Activated T-cell treated with anti-CD3 and anti-CD28 coated beads, Interleukin-2, amount 50 U/mL, for 4 hours (primary cell): ENCODE measurements at regions not wholly inside any gene's neighbourhood (a gene's known extent, or its start where the extent isn't known, plus 50 kb on each side); places are given as distances from the start of the nearest gene placed in this dataset.
"Not testable (repeated sequence)": the region's sequence is repeated elsewhere in the genome, so short reads cannot be mapped to it uniquely, and the experiment has no call there.

Source experiments
- ATAC-seq, 2 donors: fragments of 200-7000 bp; cut with Tn5 transposase; one replicate each; pipeline ENCODE4 v1.10.0; 2021
- DNase-seq: peaks from one replicate; pipeline ENCODE4 v3.0.0-alpha.2; 2020
- H3K27me3 Mint-ChIP-seq: one replicate; pipeline ENCODE4 v1.8.0; 2021; ENCODE audit warnings: low read depth, mixed read lengths
- H3K36me3 Mint-ChIP-seq: one replicate; pipeline ENCODE4 v1.8.0; 2022; ENCODE audit warnings: mixed read lengths; ENCODE audit not compliant: insufficient read depth
- H3K4me1 Mint-ChIP-seq: one replicate; pipeline ENCODE4 v1.8.0; 2021; ENCODE audit warnings: low read depth, mixed read lengths
- H3K4me3 Mint-ChIP-seq: one replicate; pipeline ENCODE4 v1.8.0; 2021; ENCODE audit warnings: mild to moderate bottlenecking, moderate library complexity, mixed read lengths
- H3K9me3 Mint-ChIP-seq: one replicate; pipeline ENCODE4 v1.8.0; 2021; ENCODE audit warnings: mixed read lengths

GRCh38 chr10:94102436-94102835 lies 108.7 kb downstream of the PLCE1 start:
- Mint-ChIP-seq H3K4me1 (no peaks in the 10 kb centered on the region), H3K27me3 (peaks cover 3% of the 10 kb centered on the region), H3K9me3 (no peaks in the 10 kb centered on the region), H3K36me3 (no peaks in the 10 kb centered on the region), H3K4me3 (no peak overlapping the region)
- DNase-seq (no peak), ATAC-seq (no peak)

DNA sequence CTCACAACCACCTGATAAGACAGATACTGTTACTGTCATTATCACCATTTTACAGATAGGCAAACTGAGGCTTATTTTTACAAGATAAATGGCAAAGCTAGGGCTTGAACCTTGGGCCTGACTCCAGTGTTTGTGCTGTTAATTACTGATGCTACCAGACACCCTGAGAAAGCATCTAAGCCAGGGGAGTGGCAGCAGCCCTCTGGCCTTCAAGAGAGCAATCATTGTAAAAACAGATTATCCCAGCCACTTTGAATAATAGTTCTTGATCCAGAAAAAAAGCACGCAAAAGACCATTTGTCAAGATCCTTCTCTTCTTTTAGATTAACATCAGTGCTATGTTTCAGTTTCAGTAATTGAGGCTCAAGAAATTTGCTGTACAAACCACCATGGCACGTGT lies 109.5 kb downstream of the PLCE1 start:
- Mint-ChIP-seq H3K4me1 (no peaks in the 10 kb centered on the region), H3K36me3 (no peaks in the 10 kb centered on the region), H3K9me3 (no peaks in the 10 kb centered on the region), H3K4me3 (no peak overlapping the region), H3K27me3 (peaks cover 3% of the 10 kb centered on the region)
- ATAC-seq = no peak
- DNase-seq = no peak

DNA sequence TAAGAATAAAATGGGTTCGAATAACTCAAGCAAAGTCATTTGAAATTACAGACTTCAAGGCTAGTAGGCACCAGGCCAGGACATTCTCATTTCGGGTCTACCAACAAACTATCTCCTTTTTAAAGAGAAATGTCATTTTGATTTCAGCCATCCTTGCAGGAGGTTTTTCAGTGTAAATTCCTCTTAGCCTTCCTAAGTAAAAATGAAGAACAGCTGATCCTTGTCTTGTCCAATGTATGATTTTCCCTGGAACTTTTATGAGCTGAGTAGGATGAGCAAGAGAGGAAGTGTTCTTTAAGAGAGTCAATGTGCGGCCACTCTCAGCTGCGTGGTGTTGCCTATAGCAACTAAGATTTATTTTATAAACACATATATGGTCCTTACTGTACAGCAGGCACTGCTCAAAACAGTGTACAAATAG lies 110.1 kb downstream of the PLCE1 start:
- no peak for ATAC-seq
- DNase-seq = no peak
- H3K36me3 Mint-ChIP-seq = no peaks in the 10 kb centered on the region
- H3K4me3 Mint-ChIP-seq = no peak overlapping the region
- peaks cover 2% of the 10 kb centered on the region for H3K27me3 Mint-ChIP-seq
- H3K4me1 Mint-ChIP-seq = no peaks in the 10 kb centered on the region
- no peaks in the 10 kb centered on the region for H3K9me3 Mint-ChIP-seq

GRCh38 chr10:94104316-94105000 lies 110.7 kb downstream of the PLCE1 start:
- DNase-seq (no peak), ATAC-seq (no peak)
- H3K27me3 Mint-ChIP-seq = peaks cover 2% of the 10 kb centered on the region
- H3K36me3 Mint-ChIP-seq = no peaks in the 10 kb centered on the region
- H3K4me1 Mint-ChIP-seq = no peaks in the 10 kb centered on the region
- no peaks in the 10 kb centered on the region for H3K9me3 Mint-ChIP-seq
- no peak overlapping the region for H3K4me3 Mint-ChIP-seq

DNA sequence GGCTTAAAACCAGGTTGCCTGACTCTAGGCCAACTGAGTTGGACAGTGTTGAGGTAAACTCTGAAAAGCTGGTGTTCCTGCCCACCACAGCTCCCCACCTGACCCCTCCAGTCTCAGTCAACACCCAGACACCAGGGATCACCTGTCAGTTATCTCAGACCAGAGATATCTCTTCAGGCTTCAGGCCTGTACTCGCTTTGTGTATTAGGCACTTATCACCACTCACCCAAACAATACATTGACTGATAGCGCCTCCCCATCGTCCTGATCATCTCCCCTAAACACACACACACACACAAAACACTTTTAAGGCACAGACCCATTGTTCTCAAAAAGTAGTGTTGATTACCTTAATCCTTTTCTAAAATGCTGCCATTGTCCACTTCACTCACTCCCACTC lies 111.5 kb downstream of the PLCE1 start:
- Mint-ChIP-seq H3K9me3 (no peaks in the 10 kb centered on the region), H3K36me3 (no peaks in the 10 kb centered on the region), H3K27me3 (peaks cover 2% of the 10 kb centered on the region), H3K4me3 (no peak overlapping the region), H3K4me1 (no peaks in the 10 kb centered on the region)
- no peak for ATAC-seq
- no peak for DNase-seq

- Mint-ChIP-seq H3K4me3 (no peak overlapping the region), H3K4me1 (no peaks in the 10 kb centered on the region), H3K36me3 (no peaks in the 10 kb centered on the region), H3K27me3 (peaks cover 2% of the 10 kb centered on the region), H3K9me3 (no peaks in the 10 kb centered on the region)
- DNase-seq (no peak), ATAC-seq (no peak)
Observed at GRCh38 chr10:94107191-94107590, 113.5 kb downstream of the PLCE1 start.

GRCh38 chr10:94108200-94108599 lies 114.5 kb downstream of the PLCE1 start:
- no peaks in the 10 kb centered on the region for H3K4me1 Mint-ChIP-seq
- H3K27me3 Mint-ChIP-seq = peaks cover 2% of the 10 kb centered on the region
- H3K36me3 Mint-ChIP-seq = no peaks in the 10 kb centered on the region
- no peak overlapping the region for H3K4me3 Mint-ChIP-seq
- DNase-seq (no peak), ATAC-seq (peak; percentile 70 to 79)
- H3K9me3 Mint-ChIP-seq = no peaks in the 10 kb centered on the region

- ATAC-seq = no peak
- no peak overlapping the region for H3K4me3 Mint-ChIP-seq
- no peaks in the 10 kb centered on the region for H3K9me3 Mint-ChIP-seq
- no peak for DNase-seq
- H3K4me1 Mint-ChIP-seq = no peaks in the 10 kb centered on the region
- H3K27me3 Mint-ChIP-seq = peaks cover 2% of the 10 kb centered on the region
- H3K36me3 Mint-ChIP-seq = no peaks in the 10 kb centered on the region
Observed at GRCh38 chr10:94111367-94111766, 117.6 kb downstream of the PLCE1 start.

GRCh38 chr10:94112321-94112720 lies 118.6 kb downstream of the PLCE1 start:
- Mint-ChIP-seq H3K4me1 (no peaks in the 10 kb centered on the region), H3K4me3 (no peak overlapping the region), H3K36me3 (no peaks in the 10 kb centered on the region), H3K9me3 (no peaks in the 10 kb centered on the region), H3K27me3 (no peaks in the 10 kb centered on the region)
- ATAC-seq (no peak), DNase-seq (no peak)

DNA sequence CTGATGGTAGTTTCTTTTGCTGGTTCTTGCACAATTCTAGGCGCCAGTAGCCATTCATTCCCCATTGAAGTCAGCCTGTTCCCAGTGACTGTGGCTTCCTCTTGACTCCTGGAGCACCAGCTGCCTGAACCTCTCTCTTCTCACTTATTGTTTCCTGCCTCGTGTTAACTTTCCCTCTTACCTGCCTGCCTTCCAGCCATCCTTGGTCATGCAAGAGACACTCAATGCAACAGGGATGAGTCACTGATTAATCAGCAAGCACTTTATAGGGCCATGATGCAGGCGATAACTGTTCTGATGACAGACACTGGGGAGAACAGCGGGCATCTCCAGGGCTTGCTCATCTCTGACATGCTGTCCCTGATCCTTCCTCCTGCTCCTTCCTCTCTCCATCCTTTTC lies 122.0 kb downstream of the PLCE1 start:
- Mint-ChIP-seq H3K9me3 (no peaks in the 10 kb centered on the region), H3K4me1 (no peaks in the 10 kb centered on the region), H3K4me3 (no peak overlapping the region), H3K36me3 (no peaks in the 10 kb centered on the region), H3K27me3 (no peaks in the 10 kb centered on the region)
- DNase-seq = no peak
- ATAC-seq = no peak

DNA sequence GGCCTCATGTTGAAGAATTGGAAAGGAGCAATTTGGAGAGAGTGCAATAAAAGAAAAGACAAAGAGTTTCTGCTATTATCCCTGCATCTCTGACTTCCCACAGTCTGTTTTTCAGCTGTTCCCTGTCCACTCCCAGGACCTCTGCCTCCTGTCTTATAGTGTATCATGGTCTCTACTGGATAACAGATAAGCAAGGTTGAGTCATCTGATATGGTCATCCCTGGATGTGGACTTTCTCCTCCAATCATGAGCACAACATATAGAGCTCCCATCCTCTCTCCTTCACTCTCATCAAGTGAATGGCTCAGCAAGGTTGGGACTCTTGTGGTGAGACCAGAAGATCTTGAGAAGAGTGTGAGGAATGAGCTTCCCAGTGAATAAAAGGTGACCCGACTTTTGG lies 123.1 kb downstream of the PLCE1 start:
- no peaks in the 10 kb centered on the region for H3K9me3 Mint-ChIP-seq
- H3K36me3 Mint-ChIP-seq = no peaks in the 10 kb centered on the region
- ATAC-seq = no peak
- no peaks in the 10 kb centered on the region for H3K4me1 Mint-ChIP-seq
- DNase-seq = no peak
- H3K27me3 Mint-ChIP-seq = no peaks in the 10 kb centered on the region
- H3K4me3 Mint-ChIP-seq = no peak overlapping the region

DNA sequence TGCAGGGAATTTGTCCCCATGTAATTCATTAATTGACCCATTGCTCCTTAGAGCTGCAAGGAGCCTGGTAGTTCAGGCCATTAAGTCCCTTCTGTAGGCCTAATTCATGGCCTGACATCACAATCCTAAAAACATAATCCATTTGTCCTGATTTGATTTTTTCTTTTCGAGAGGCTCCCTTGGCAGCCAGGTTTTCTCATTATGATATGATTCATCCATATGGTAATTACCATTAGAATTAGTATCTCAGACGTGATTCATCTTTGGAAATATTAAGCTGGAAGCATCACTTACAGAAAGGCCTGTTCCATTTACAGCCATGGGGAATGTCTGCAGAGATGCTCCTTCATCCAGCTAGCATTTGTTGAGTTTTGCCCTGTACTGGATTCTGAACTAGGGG lies 128.5 kb downstream of the PLCE1 start:
- no peaks in the 10 kb centered on the region for H3K9me3 Mint-ChIP-seq
- no peak for ATAC-seq
- H3K36me3 Mint-ChIP-seq = no peaks in the 10 kb centered on the region

DNA sequence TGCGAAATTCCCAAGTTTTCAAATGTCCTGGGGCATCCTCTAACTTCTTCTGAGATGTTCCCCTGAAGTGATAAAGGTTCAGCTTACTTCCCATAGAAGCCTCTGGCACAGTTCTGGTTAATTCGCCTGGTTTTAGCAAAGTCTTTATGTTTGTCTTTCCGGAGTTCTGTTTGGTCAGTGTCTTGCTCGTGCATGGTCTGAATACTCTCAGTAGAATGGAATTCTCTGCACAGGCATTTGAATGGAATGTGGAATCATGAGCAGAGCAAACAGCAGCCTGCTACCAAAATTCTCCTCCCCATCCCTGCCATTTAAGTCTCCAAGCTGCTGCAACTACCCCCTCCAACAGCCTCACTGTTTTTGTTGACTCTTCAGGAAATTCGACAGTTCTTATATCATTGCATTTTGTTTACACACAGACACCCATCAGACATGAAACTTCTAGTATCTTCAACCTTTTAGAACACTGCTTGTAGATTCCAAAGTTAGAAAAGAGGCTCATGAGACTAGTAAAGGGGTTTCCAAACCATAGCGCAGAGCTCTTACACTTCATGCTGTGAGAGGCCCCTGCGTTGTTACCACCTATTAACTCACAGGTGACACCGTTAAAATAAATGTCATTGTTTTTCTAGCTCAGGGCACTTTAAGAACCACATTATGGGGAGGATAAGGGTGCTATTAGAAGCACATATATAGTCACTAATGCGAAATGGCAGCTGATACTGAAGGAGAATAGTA lies 129.7 kb downstream of the PLCE1 start:
- no peaks in the 10 kb centered on the region for H3K9me3 Mint-ChIP-seq
- no peaks in the 10 kb centered on the region for H3K27me3 Mint-ChIP-seq
- DNase-seq = no peak
- no peaks in the 10 kb centered on the region for H3K36me3 Mint-ChIP-seq
- H3K4me1 Mint-ChIP-seq = no peaks in the 10 kb centered on the region
- no peak overlapping the region for H3K4me3 Mint-ChIP-seq
- no peak for ATAC-seq

More for the DNA sequence above, 128.5 kb downstream of the PLCE1 start:
- no peak for DNase-seq
- H3K4me3 Mint-ChIP-seq = no peak overlapping the region
- H3K27me3 Mint-ChIP-seq = no peaks in the 10 kb centered on the region
- H3K4me1 Mint-ChIP-seq = no peaks in the 10 kb centered on the region

GRCh38 chr10:94124147-94124546 lies 130.4 kb downstream of the PLCE1 start:
- H3K4me3 Mint-ChIP-seq, DNase-seq, H3K27me3 Mint-ChIP-seq, H3K36me3 Mint-ChIP-seq, H3K9me3 Mint-ChIP-seq, ATAC-seq, H3K4me1 Mint-ChIP-seq: not testable (repeated sequence)

- DNase-seq, H3K4me1 Mint-ChIP-seq, H3K36me3 Mint-ChIP-seq, H3K9me3 Mint-ChIP-seq, H3K27me3 Mint-ChIP-seq, ATAC-seq, H3K4me3 Mint-ChIP-seq: not testable (repeated sequence)
Observed at GRCh38 chr10:94125268-94125667, 131.5 kb downstream of the PLCE1 start.
